Mesothelial cell of epicardium (in vitro differentiated cells): ENCODE measurements at regions not wholly inside any gene's neighbourhood (a gene's known extent, or its start where the extent isn't known, plus 50 kb on each side); places are given as distances from the start of the nearest gene placed in this dataset.
"Not testable (repeated sequence)": the region's sequence is repeated elsewhere in the genome, so short reads cannot be mapped to it uniquely, and the experiment has no call there.

Source experiments
- DNase-seq, 2 experiments: peaks; one replicate each; pipeline ENCODE4 v3.0.0; 2021; ENCODE audit warnings: low spot score in 2 of 2; ENCODE audit not compliant: unreplicated experiment in 2 of 2
- H3K27ac Mint-ChIP-seq: 2 replicates; pipeline ENCODE4 v1.8.0; 2021; ENCODE audit warnings: mixed read lengths
- H3K27me3 Mint-ChIP-seq: 2 replicates; pipeline ENCODE4 v1.8.0; 2021; ENCODE audit warnings: low read depth, mixed read lengths
- H3K36me3 Mint-ChIP-seq: 2 replicates; pipeline ENCODE4 v1.8.0; 2021; ENCODE audit warnings: mixed read lengths
- H3K4me1 Mint-ChIP-seq: 2 replicates; pipeline ENCODE4 v1.8.0; 2021; ENCODE audit warnings: mixed read lengths
- H3K4me3 Mint-ChIP-seq: 2 replicates; pipeline ENCODE4 v1.8.0; 2021; ENCODE audit warnings: mild to moderate bottlenecking, moderate library complexity, mixed read lengths
- H3K9me3 Mint-ChIP-seq: 2 replicates; pipeline ENCODE4 v1.8.0; 2021; ENCODE audit warnings: mixed read lengths
- CTCF ChIP-seq: fragments of 200-600 bp; sonication (generic); IDR thresholded peaks from one replicate; pipeline ENCODE4 v1.5.0; 2021; ENCODE audit warnings: antibody characterized with exemption; ENCODE audit not compliant: unreplicated experiment

DNA sequence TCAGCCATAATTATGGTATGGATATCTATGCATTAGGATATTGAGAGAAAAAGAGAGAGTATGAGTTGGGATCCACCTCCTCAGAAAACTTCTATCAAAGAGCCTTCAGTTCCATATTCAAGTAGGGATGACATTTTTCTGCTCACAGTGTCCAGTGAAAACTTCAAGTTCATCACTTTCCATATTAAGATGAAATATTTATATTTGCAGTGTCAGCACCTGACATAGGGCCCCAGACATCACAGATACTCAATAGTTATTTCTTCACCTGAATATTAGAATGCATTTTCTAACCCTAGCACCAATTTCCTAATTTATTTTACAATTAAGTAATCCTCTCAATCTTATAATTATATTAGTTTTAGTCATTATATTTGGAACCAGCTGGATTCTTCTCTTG is 318.0 kb upstream of the MGAT4C start:
- H3K4me1 Mint-ChIP-seq = no peaks in the 10 kb centered on the region

DNA sequence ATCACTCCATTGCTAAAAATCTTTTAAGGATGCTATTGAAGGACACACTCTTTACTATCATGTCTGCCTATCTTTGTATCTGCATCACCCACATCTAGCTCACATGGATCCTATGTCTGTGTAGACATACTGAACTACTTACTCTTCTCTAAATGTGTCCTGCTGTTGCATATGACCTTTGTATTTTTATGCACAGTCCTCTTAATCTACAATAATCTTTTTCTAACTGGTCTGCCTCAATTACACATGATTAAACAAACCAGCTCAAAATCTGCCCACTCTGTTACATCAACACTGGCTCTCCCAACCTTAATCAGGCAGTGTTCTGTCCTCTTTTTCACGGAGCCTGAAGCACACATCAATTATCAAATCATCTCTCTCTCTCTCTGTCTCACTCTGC is 316.3 kb upstream of the MGAT4C start:
- H3K4me3 Mint-ChIP-seq = no peak overlapping the region
- TF ChIP-seq CTCF = no peak
- H3K9me3 Mint-ChIP-seq = peaks cover 31% of the 10 kb centered on the region
- H3K27me3 Mint-ChIP-seq = no peaks in the 10 kb centered on the region
- H3K36me3 Mint-ChIP-seq = no peaks in the 10 kb centered on the region
- H3K27ac Mint-ChIP-seq = no peak overlapping the region
- no peak for DNase-seq
- no peaks in the 10 kb centered on the region for H3K4me1 Mint-ChIP-seq

More for the DNA sequence above, 318.0 kb upstream of the MGAT4C start:
- H3K9me3 Mint-ChIP-seq = peaks cover 33% of the 10 kb centered on the region
- H3K4me3 Mint-ChIP-seq = no peak overlapping the region
- no peak overlapping the region for H3K27ac Mint-ChIP-seq
- TF ChIP-seq CTCF = no peak
- no peaks in the 10 kb centered on the region for H3K36me3 Mint-ChIP-seq
- no peaks in the 10 kb centered on the region for H3K27me3 Mint-ChIP-seq
- no peak for DNase-seq

GRCh38 chr12:86565038-86565437 is 308.8 kb upstream of the MGAT4C start:
- no peaks in the 10 kb centered on the region for H3K27me3 Mint-ChIP-seq
- no peak overlapping the region for H3K4me3 Mint-ChIP-seq
- H3K9me3 Mint-ChIP-seq = peaks cover 58% of the 10 kb centered on the region
- TF ChIP-seq CTCF = no peak
- no peak overlapping the region for H3K27ac Mint-ChIP-seq
- no peaks in the 10 kb centered on the region for H3K36me3 Mint-ChIP-seq
- DNase-seq = no peak
- H3K4me1 Mint-ChIP-seq = no peaks in the 10 kb centered on the region

- not testable (repeated sequence) for H3K36me3 Mint-ChIP-seq, DNase-seq, H3K4me3 Mint-ChIP-seq, H3K4me1 Mint-ChIP-seq, H3K27ac Mint-ChIP-seq, H3K27me3 Mint-ChIP-seq
- peaks cover 21% of the 10 kb centered on the region for H3K9me3 Mint-ChIP-seq
These were observed 299.3 kb upstream of the MGAT4C start for GRCh38 chr12:86555491-86555890.

GRCh38 chr12:86551146-86551571 is 295.0 kb upstream of the MGAT4C start:
- TF ChIP-seq CTCF = no peak
- no peak for DNase-seq
- H3K27me3 Mint-ChIP-seq = no peaks in the 10 kb centered on the region

GRCh38 chr12:86550218-86551145 is 294.3 kb upstream of the MGAT4C start:
- no peaks in the 10 kb centered on the region for H3K36me3 Mint-ChIP-seq
- H3K4me3 Mint-ChIP-seq = no peak overlapping the region
- H3K27ac Mint-ChIP-seq = no peak overlapping the region
- peaks cover 2% of the 10 kb centered on the region for H3K4me1 Mint-ChIP-seq
- no peak for DNase-seq
- no peaks in the 10 kb centered on the region for H3K9me3 Mint-ChIP-seq
- no peak for TF ChIP-seq CTCF
- H3K27me3 Mint-ChIP-seq = no peaks in the 10 kb centered on the region

More at GRCh38 chr12:86551146-86551571, 295.0 kb upstream of the MGAT4C start:
- peaks cover 2% of the 10 kb centered on the region for H3K4me1 Mint-ChIP-seq
- no peak overlapping the region for H3K4me3 Mint-ChIP-seq
- H3K9me3 Mint-ChIP-seq = no peaks in the 10 kb centered on the region
- H3K36me3 Mint-ChIP-seq = no peaks in the 10 kb centered on the region
- no peak overlapping the region for H3K27ac Mint-ChIP-seq
